ENCODE measurements at regions not wholly inside any gene's neighbourhood (a gene's known extent, or its start where the extent isn't known, plus 50 kb on each side); places are given as distances from the start of the nearest gene placed in this dataset.

DNA sequence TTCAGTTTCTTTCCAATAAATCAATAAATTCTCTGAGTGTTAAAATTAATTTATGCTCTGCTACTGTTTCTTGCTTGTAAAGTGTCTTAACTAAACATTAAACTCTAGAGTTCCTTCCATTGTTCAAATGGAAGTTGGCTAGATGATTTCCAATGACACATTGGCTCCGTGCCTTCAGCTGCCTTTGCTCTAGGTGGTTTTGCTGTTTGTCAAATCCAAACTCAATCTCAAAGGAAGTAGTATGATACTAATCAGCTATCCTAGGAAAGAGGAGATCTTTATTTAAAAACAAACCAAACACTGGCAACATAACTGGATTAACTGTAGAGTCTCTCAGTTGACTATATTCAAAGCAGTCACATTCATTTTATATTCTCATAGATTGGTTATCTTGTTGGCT lies 356.4 kb downstream of the FOXG1 start:
- H3K4me3 ChIP-seq (ENCODE audit: low read depth, low read length) = no peak overlapping the region
- DNase-seq (ENCODE audit: low read depth) = no peak
- TF ChIP-seq CTCF (conservative IDR thresholded peaks at IDR 0.05; ENCODE audit: low read depth, low read length) = no peak

GRCh38 chr14:29126361-29126760 lies 359.8 kb downstream of the FOXG1 start:
- DNase-seq (ENCODE audit: low read depth) = no peak
- no peak for TF ChIP-seq CTCF (conservative IDR thresholded peaks at IDR 0.05; ENCODE audit: low read depth, low read length)
- H3K4me3 ChIP-seq (ENCODE audit: low read depth, low read length) = no peak overlapping the region

- no peak overlapping the region for H3K4me3 ChIP-seq (ENCODE audit: low read depth, low read length)
- DNase-seq (ENCODE audit: low read depth) = no peak
- no peak for TF ChIP-seq CTCF (conservative IDR thresholded peaks at IDR 0.05; ENCODE audit: low read depth, low read length)
Measured at GRCh38 chr14:29126865-29127264, 360.3 kb downstream of the FOXG1 start.

GRCh38 chr14:29140016-29140415 lies 373.4 kb downstream of the FOXG1 start:
- DNase-seq (ENCODE audit: low read depth) = no peak
- TF ChIP-seq CTCF (conservative IDR thresholded peaks at IDR 0.05; ENCODE audit: low read depth, low read length) = no peak
- no peak overlapping the region for H3K4me3 ChIP-seq (ENCODE audit: low read depth, low read length)

- no peak for DNase-seq (ENCODE audit: low read depth)
- TF ChIP-seq CTCF (conservative IDR thresholded peaks at IDR 0.05; ENCODE audit: low read depth, low read length) = no peak
- H3K4me3 ChIP-seq (ENCODE audit: low read depth, low read length) = no peak overlapping the region
Measured at GRCh38 chr14:29144621-29145020, 378.0 kb downstream of the FOXG1 start.

GRCh38 chr14:29148221-29148620 lies 381.6 kb downstream of the FOXG1 start:
- DNase-seq (ENCODE audit: low read depth) = no peak
- TF ChIP-seq CTCF (conservative IDR thresholded peaks at IDR 0.05; ENCODE audit: low read depth, low read length) = no peak
- H3K4me3 ChIP-seq (ENCODE audit: low read depth, low read length) = no peak overlapping the region

GRCh38 chr14:29149798-29150197 lies 383.2 kb downstream of the FOXG1 start:
- no peak overlapping the region for H3K4me3 ChIP-seq (ENCODE audit: low read depth, low read length)
- no peak for TF ChIP-seq CTCF (conservative IDR thresholded peaks at IDR 0.05; ENCODE audit: low read depth, low read length)
- no peak for DNase-seq (ENCODE audit: low read depth)
